Mesenchymal stem cell (in vitro differentiated cells and primary cell): ENCODE measurements at regions not wholly inside any gene's neighbourhood (a gene's known extent, or its start where the extent isn't known, plus 50 kb on each side); places are given as distances from the start of the nearest gene placed in this dataset.
"Not testable (repeated sequence)": the region's sequence is repeated elsewhere in the genome, so short reads cannot be mapped to it uniquely, and the experiment has no call there.

Source experiments
- DNase-seq: peaks from one replicate; pipeline ENCODE4 v3.0.0-alpha.2; 2013
- H2AFZ ChIP-seq: one replicate; pipeline ENCODE4 v1.6.1; 2013; ENCODE audit warnings: low read depth, mild to moderate bottlenecking, control low read depth, inconsistent platforms, low read length, moderate library complexity
- H2AK5ac ChIP-seq: 2 replicates; pipeline ENCODE4 v1.6.1; 2013; ENCODE audit warnings: low read length, moderate library complexity, mild to moderate bottlenecking, inconsistent platforms; ENCODE audit not compliant: severe bottlenecking
- H2BK120ac ChIP-seq: one replicate; pipeline ENCODE4 v1.6.1; 2013; ENCODE audit warnings: low read depth, mild to moderate bottlenecking, inconsistent platforms, low read length, moderate library complexity
- H2BK12ac ChIP-seq, 2 experiments: one replicate each; pipeline ENCODE4 v1.6.1; 2013; ENCODE audit warnings: inconsistent platforms in 2 of 2, low read length in 2 of 2, mild to moderate bottlenecking in 2 of 2, moderate library complexity in 2 of 2, control low read depth in 1 of 2
- H2BK15ac ChIP-seq: one replicate; pipeline ENCODE4 v1.6.1; 2013; ENCODE audit warnings: mild to moderate bottlenecking, low read depth, inconsistent platforms; ENCODE audit not compliant: poor library complexity, severe bottlenecking
- H2BK5ac ChIP-seq: 2 replicates; pipeline ENCODE4 v1.6.1; 2013; ENCODE audit warnings: low read depth, mild to moderate bottlenecking, low read length, control low read depth, inconsistent platforms; ENCODE audit not compliant: poor library complexity, severe bottlenecking
- H3K14ac ChIP-seq, 2 experiments: one replicate each; pipeline ENCODE4 v1.6.1; 2013; ENCODE audit warnings: inconsistent platforms in 2 of 2, low read length in 2 of 2, control low read depth in 1 of 2, mild to moderate bottlenecking in 1 of 2, moderate library complexity in 1 of 2
- H3K18ac ChIP-seq, 2 experiments: one replicate each; pipeline ENCODE4 v1.6.1; 2013; ENCODE audit warnings: inconsistent platforms in 2 of 2, low read length in 2 of 2, control low read depth in 1 of 2, low read depth in 1 of 2, mild to moderate bottlenecking in 1 of 2
- H3K23ac ChIP-seq, 2 experiments: one replicate each; pipeline ENCODE4 v1.6.1; 2013; ENCODE audit warnings: inconsistent platforms in 2 of 2, low read length in 2 of 2, mild to moderate bottlenecking in 2 of 2, moderate library complexity in 2 of 2, control low read depth in 1 of 2
- H3K27ac ChIP-seq: 2 replicates; pipeline ENCODE4 v1.5.1; 2013; ENCODE audit warnings: mild to moderate bottlenecking, moderate library complexity, low read length, control low read depth, inconsistent platforms; ENCODE audit not compliant: poor library complexity, severe bottlenecking
- H3K27me3 ChIP-seq, 2 experiments: 2 replicates each; pipeline versions ENCODE4 v1.6.1 to v1.7.0; 2013; ENCODE audit warnings: low read length in 2 of 2, mild to moderate bottlenecking in 2 of 2, moderate library complexity in 2 of 2, control low read depth in 1 of 2, inconsistent platforms in 1 of 2; ENCODE audit not compliant: control insufficient read depth in 1 of 2, insufficient read depth in 1 of 2
- H3K36me3 ChIP-seq, 2 experiments: 2 replicates each; pipeline versions ENCODE4 v1.6.1 to v1.7.0; 2013; ENCODE audit warnings: low read length in 2 of 2, control low read depth in 1 of 2, inconsistent platforms in 1 of 2, low read depth in 1 of 2, mild to moderate bottlenecking in 1 of 2; ENCODE audit not compliant: insufficient read depth in 2 of 2, control insufficient read depth in 1 of 2
- H3K4ac ChIP-seq, 2 experiments: one replicate each; pipeline ENCODE4 v1.6.1; 2013; ENCODE audit warnings: inconsistent platforms in 2 of 2, low read length in 2 of 2, mild to moderate bottlenecking in 2 of 2, moderate library complexity in 2 of 2, control low read depth in 1 of 2, low read depth in 1 of 2
- H3K4me1 ChIP-seq: 2 replicates; pipeline ENCODE4 v1.6.1; 2013; ENCODE audit warnings: low read depth, low read length, control low read depth; ENCODE audit not compliant: control insufficient read depth, insufficient read depth
- H3K4me2 ChIP-seq: 2 replicates; pipeline ENCODE4 v1.6.1; 2013; ENCODE audit warnings: low read length, mild to moderate bottlenecking, inconsistent platforms; ENCODE audit not compliant: poor library complexity, severe bottlenecking
- H3K4me3 ChIP-seq, 2 experiments: 2 replicates each; pipeline versions ENCODE4 v1.5.1 to v1.7.0; 2013; ENCODE audit warnings: low read length in 2 of 2, mild to moderate bottlenecking in 2 of 2, control low read depth in 1 of 2, low read depth in 1 of 2; ENCODE audit not compliant: insufficient read depth in 1 of 2
- H3K79me1 ChIP-seq: replicated peaks from 2 replicates; pipeline ENCODE4 v1.6.1; 2013; ENCODE audit warnings: mild to moderate bottlenecking, control low read depth, low read length, inconsistent platforms; ENCODE audit not compliant: poor library complexity, severe bottlenecking
- H3K9ac ChIP-seq: 2 replicates; pipeline ENCODE4 v1.7.0; 2013; ENCODE audit warnings: mild to moderate bottlenecking, low read length, moderate library complexity
- H3K9me3 ChIP-seq: 2 replicates; pipeline ENCODE4 v1.7.0; 2013; ENCODE audit warnings: mild to moderate bottlenecking, low read length; ENCODE audit not compliant: control insufficient read depth
- H4K8ac ChIP-seq: one replicate; pipeline ENCODE4 v1.6.1; 2013; ENCODE audit warnings: inconsistent platforms, mild to moderate bottlenecking, low read length, moderate library complexity
- H4K91ac ChIP-seq: one replicate; pipeline ENCODE4 v1.6.1; 2013; ENCODE audit warnings: mild to moderate bottlenecking, low read length, inconsistent platforms
- WGBS: methylation state at CpG from one replicate; pipeline ENCODE4 v1.1.7; 2013; ENCODE audit warnings: mixed read lengths; 5-methylcytosine and 5-hydroxymethylcytosine counted together

- no peak overlapping the region for H3K14ac ChIP-seq
- no peak overlapping the region for H2BK12ac ChIP-seq
- H2BK15ac ChIP-seq = no peak overlapping the region
- H3K27me3 ChIP-seq = no peaks in the 10 kb centered on the region
- no peaks in the 10 kb centered on the region for H3K4me1 ChIP-seq
- H2AFZ ChIP-seq = no peak overlapping the region
- H2BK120ac ChIP-seq = no peak overlapping the region
- no peak overlapping the region for H3K4ac ChIP-seq
- no peak overlapping the region for H3K9ac ChIP-seq
- no peak for DNase-seq
- H3K23ac ChIP-seq = no peak overlapping the region
- H4K91ac ChIP-seq = no peak overlapping the region
- H4K8ac ChIP-seq = no peak overlapping the region
- no peak overlapping the region for H3K4me2 ChIP-seq
- 78% methylated on average over 12 of the region's 12 CpGs for WGBS
- no peaks in the 10 kb centered on the region for H3K79me1 ChIP-seq
- H3K4me3 ChIP-seq = no peak overlapping the region
- peaks cover 6% of the 10 kb centered on the region for H3K9me3 ChIP-seq
- no peak overlapping the region for H3K18ac ChIP-seq
- no peak overlapping the region for H2AK5ac ChIP-seq
- no peak overlapping the region for H3K27ac ChIP-seq
- no peaks in the 10 kb centered on the region for H3K36me3 ChIP-seq
- H2BK5ac ChIP-seq = no peak overlapping the region
Observed at GRCh38 chr5:155564541-155564940, 551.0 kb downstream of the KIF4B start.

- H3K4me2 ChIP-seq = no peak overlapping the region
- H3K23ac ChIP-seq = no peak overlapping the region
- H2AK5ac ChIP-seq = no peak overlapping the region
- H3K9ac ChIP-seq = no peak overlapping the region
- no peak for DNase-seq
- H3K79me1 ChIP-seq = no peaks in the 10 kb centered on the region
- H3K18ac ChIP-seq = no peak overlapping the region
- no peak overlapping the region for H2BK5ac ChIP-seq
- H4K8ac ChIP-seq = no peak overlapping the region
- H3K36me3 ChIP-seq = no peaks in the 10 kb centered on the region
- H3K4me1 ChIP-seq = no peaks in the 10 kb centered on the region
- H2BK12ac ChIP-seq = no peak overlapping the region
- H2AFZ ChIP-seq = no peak overlapping the region
- no peak overlapping the region for H2BK15ac ChIP-seq
- H3K4ac ChIP-seq = no peak overlapping the region
- no peak overlapping the region for H4K91ac ChIP-seq
- WGBS = 43% methylated on average over 2 of the region's 3 CpGs
- no peaks in the 10 kb centered on the region for H3K27me3 ChIP-seq
- H2BK120ac ChIP-seq = no peak overlapping the region
- no peak overlapping the region for H3K14ac ChIP-seq
- H3K9me3 ChIP-seq = peaks cover 17% of the 10 kb centered on the region
- H3K4me3 ChIP-seq = no peak overlapping the region
- H3K27ac ChIP-seq = no peak overlapping the region
Observed at GRCh38 chr5:155575861-155576260, 562.3 kb downstream of the KIF4B start.

- not testable (repeated sequence) for H2BK120ac ChIP-seq, H3K9me3 ChIP-seq, H2BK15ac ChIP-seq, H3K27ac ChIP-seq, H2BK5ac ChIP-seq, H4K91ac ChIP-seq, H3K79me1 ChIP-seq, H3K4me3 ChIP-seq, H2AK5ac ChIP-seq, H3K4me1 ChIP-seq, DNase-seq, H3K23ac ChIP-seq, H3K18ac ChIP-seq, H2AFZ ChIP-seq, H3K27me3 ChIP-seq, H3K36me3 ChIP-seq, H2BK12ac ChIP-seq, H3K4me2 ChIP-seq, H3K9ac ChIP-seq, H3K4ac ChIP-seq, H4K8ac ChIP-seq, H3K14ac ChIP-seq
- WGBS = 97% methylated on average over 18 of the region's 21 CpGs
Observed at GRCh38 chr5:155586808-155587207, 573.3 kb downstream of the KIF4B start.

GRCh38 chr5:155587458-155587857 lies 573.9 kb downstream of the KIF4B start:
- Histone ChIP-seq H3K4me1 (no peaks in the 10 kb centered on the region), H2AFZ (no peak overlapping the region), H3K9me3 (no peaks in the 10 kb centered on the region), H2BK120ac (no peak overlapping the region), H2BK15ac (no peak overlapping the region), H3K79me1 (no peaks in the 10 kb centered on the region), H3K18ac (no peak overlapping the region), H3K36me3 (no peaks in the 10 kb centered on the region), H3K27me3 (no peaks in the 10 kb centered on the region), H3K23ac (no peak overlapping the region), H3K4me3 (no peak overlapping the region), H3K14ac (no peak overlapping the region), H3K9ac (no peak overlapping the region), H2AK5ac (no peak overlapping the region), H4K91ac (no peak overlapping the region), H2BK5ac (no peak overlapping the region), H3K4me2 (no peak overlapping the region), H2BK12ac (no peak overlapping the region), H4K8ac (no peak overlapping the region), H3K27ac (no peak overlapping the region), H3K4ac (no peak overlapping the region)
- 67% methylated on average over 1 of the region's 1 CpG for WGBS
- no peak for DNase-seq
